IPS-NIHi11 (cell line): ENCODE measurements at regions not wholly inside any gene's neighbourhood (a gene's known extent, or its start where the extent isn't known, plus 50 kb on each side); places are given as distances from the start of the nearest gene placed in this dataset.

Source experiments
- DNase-seq: peaks from one replicate; pipeline ENCODE4 v3.0.0; 2012; ENCODE audit warnings: mixed read lengths, low spot score

DNA sequence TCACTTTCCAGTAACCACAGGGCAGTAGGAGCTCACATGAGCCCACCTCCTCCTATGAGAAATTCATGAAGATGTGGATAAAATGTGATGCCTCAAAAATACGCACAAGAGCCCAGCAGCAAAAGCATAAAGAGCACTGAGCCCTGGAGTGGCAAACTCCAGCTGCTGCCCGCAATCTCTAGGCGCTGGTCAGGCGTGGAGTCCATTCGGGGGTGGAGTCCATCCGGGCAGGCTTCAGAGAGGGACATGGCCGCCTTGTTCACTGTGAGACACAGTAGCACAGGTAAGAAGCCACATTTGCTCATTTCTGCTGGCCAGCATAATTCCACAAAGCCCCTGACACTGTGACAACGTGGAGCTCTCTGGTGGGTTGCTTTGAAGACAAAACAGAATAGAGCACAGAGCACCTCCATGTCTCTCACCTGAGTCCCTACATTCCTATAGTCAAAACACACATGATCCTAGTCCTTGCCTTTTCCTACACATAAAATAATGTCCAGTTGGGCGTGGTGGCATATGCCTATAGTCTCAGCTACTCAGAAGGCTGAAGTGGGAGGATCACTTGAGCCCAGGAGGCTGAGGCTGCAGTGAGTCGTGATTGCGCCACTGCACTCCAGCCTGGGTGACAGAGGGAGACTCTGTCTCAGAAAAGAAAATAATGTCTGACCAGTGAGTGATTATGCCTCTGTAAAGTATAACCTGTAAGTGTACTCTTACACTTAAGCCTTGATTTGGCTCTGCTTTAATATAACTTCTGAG lies 365.2 kb downstream of the GADD45G start:
- DNase-seq = no peak

DNA sequence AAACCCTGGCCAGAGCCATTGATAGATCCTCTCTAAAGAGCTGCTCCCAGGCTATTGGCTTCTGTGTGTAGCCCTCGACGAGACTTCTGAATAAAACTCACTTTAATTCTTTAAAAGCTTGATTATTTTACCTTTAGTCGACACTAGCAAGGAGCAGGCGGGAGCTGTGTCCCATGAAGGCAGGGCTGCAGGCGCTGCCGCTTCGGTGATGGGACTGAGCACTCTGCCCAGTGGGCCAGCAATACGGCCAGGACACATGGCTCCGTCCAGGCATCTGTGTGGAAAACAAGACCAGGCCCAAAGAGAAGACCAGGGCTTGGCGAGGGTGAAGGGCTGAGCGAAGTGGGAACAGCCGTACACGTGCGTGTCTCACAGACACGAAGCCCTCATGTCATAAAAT lies 365.9 kb downstream of the GADD45G start:
- DNase-seq = no peak

GRCh38 chr9:89972535-89972934 lies 367.7 kb downstream of the GADD45G start:
- no peak for DNase-seq

GRCh38 chr9:89974582-89974981 lies 369.8 kb downstream of the GADD45G start:
- DNase-seq = no peak

- DNase-seq = no peak
Measured at GRCh38 chr9:89975024-89975423, 370.2 kb downstream of the GADD45G start.

DNA sequence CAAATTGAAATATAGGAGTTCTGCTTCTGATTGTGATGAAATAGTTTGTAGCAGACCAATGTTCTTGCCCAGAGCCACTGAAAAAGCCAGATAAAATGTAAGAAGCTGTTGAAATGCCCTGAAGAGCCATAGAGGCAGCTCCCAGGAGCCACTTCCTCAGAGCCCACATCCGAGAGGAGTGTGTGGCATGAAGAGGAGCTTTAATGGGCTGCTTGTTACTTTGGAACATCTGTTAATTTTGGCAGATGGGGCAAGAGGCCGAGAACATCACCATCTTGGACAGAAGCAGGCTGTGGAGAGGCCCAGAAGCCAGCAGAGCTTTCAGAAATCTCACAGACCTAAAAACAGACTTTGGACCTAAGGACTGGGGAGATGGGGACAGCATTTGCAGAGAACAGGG lies 370.8 kb downstream of the GADD45G start:
- no peak for DNase-seq

- DNase-seq = peak; percentile 60
Measured at GRCh38 chr9:89978185-89978584, 373.4 kb downstream of the GADD45G start.

DNA sequence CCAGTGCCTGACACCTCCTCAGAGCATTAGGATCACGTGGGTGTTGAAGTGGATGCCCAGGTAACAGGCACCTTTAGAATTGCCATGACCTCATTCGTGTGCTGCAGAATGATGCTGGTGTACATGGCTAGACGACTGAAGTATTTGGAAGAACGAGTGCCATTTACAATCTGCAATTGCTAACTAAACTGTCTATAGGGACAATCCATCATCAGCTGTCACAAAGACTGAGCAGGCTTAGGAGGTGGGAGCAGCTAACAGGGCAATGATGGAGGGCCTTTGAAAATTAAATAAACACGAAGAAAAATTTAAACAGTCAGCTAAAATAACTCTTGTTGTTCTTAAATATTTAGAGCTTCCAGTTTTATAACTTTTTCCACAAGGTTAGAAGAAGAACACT lies 375.8 kb downstream of the GADD45G start:
- DNase-seq = no peak

DNA sequence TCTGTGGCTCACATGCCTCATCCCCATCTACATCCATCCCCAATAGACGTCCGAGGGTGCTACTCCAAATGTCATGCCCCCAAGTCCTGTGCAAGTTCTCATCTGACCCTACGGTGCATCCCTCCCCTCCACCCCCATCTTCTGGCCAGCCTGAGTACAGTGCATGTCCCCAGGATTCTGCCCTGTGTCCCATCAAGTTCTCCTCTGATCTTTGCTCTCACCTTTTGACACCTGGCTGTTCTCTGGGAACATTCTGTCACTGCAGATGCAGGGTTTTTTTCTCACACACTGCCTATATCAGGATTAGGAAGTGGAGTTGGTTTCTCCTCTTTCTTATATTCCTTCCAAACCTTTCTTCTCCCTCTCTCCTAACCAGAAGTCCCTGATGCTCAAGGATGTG lies 377.2 kb downstream of the GADD45G start:
- no peak for DNase-seq

DNA sequence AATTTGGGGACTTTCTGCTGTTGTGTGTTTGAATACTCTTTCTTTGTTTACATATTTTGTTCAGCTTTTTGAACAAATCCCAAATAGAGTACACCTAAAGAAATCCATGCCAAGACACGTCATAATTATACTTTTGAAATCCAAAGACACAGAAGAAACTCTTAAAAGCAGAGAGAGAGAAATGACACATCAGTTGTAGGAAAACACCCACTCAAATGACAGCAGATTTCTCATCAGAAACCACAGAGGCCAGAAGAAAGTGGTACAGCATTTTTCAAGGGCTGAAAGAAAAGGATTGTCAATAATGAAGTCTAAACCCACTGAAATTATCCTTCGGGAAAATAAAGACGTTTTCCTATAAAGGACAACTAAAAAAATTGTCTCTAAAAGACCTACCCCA lies 378.6 kb downstream of the GADD45G start:
- DNase-seq = no peak

DNA sequence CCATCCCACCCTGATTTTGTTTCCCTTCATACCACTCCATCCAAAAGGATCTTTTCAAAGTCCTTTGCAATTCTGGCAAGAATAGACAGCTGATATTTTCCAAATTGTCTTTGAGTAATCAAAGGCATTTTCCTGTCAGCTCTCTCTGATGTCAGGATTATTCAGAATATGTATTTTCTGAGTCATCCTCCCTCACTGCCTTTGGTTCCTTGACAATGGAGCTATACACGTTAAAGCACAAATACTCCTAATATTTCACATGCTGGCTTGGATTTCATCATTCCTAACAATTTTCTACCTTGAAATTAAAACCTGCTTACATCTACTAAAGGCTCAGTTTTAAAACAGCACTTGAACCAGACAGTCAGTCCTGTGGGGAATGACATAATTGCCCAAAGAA lies 379.4 kb downstream of the GADD45G start:
- DNase-seq = no peak

GRCh38 chr9:89985068-89985467 lies 380.3 kb downstream of the GADD45G start:
- no peak for DNase-seq

GRCh38 chr9:89986190-89986589 lies 381.4 kb downstream of the GADD45G start:
- DNase-seq = no peak

- no peak for DNase-seq
Measured at GRCh38 chr9:89988458-89988857, 383.6 kb downstream of the GADD45G start.

DNA sequence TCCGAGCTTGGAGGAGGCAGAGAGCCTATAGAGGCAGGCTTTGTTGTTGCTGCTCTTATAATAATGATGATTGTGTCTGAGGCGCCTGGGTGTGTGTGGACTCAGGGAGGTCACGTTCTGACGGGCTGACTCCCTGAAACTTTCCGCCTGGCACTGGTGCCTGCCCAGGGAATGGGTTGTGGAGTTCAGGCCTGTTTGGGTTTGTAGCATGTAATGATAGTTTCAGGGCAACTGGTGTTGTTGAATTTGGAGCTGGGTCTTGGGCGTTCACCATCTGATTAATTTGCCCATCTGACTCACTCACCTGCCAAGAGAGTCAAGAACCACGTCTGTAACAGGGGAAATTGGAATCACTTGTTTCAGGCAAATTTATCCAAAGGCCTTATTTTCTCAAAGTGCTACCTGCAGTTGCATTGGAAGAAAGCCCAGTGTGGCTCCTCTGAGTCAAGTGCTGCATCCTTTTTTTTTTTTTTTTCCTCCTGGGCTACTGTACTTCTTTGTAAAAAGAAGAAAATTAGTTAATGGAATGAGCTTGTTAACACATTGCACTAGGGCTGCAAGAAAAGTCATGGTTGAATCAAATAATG lies 386.5 kb downstream of the GADD45G start:
- DNase-seq = no peak

DNA sequence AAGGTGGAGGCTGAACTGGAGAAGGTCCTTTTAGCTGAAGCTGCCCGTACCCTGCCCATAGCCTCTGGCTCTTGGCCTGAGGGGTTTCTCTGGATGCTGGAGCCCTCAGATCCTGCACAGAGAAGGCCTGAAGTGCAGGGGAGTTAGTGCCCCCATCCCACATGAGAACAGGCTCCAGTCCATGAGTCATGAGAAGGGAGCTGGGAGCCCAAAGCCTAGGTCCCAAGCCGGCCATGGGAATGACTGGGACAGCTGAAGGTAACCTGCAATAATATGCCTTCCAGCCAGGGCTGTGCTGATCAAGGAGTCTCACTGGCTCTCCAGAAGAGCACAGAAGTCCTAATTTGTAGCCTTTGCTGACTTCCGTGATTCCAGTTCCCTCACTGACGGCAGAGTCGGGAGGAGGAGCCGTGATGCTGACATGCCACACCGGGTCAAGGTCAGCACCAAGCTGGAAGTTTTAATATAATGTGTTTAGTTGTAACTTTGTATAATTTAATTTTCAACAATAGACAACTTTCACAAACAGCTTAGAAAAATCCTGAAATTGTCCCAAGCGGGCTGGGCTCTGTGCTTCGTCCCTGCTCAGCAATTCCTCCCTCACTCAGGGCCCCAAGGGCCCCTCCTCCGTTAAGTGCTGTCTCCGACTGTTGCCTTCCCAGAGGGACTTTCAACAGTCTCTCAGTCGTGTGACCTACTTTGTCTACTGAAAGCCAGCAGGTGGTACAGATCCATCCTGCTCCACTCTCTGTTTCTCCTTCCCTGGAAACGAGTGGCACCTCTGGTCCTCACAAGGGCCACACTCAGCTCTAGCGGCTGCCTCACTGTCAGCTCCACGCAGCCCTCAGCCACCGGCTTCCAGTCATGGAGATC lies 387.8 kb downstream of the GADD45G start:
- DNase-seq = no peak

DNA sequence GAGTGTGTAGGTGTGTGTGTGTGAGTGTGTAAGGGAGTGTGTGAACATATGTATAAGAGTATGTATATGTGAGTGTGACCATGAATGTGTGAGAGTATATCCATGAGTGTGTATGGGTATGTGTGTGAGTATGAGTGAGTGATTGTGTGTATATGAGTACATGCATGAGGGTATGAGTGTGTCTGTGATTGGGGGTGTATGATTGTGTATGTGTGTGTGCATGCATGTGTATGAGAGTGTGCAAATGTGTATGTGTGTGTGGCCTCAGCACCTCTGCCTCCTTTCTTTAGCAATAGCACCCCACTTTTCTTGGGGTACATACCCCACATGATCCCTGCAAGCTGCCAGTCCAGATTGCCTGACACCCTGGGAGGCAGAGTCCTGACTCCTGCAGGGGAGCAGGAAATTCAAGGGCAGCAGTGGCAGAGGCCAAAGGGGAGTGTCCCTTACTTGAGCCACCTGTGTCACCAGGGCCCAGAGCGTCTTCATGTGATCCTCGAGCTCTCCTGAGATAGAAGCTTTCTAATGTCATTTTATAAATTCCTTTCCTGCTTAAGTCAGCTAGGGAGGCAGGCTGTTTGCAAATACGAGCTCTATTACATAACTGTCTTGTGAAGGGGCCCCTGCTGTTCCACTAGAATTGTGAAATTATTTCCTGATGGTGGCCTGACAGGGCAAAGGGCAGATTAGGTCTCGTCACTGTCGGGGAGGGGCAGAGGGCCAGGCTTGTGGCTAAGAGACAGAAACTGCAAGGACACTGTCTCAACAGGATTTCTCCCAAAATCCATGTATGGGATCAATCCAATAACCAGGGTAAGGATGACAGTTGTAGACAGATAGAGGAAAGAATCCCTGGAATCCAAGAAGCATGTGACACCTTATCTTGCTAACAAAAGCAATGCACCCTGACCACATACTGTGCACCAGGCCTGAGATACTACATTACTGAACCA lies 389.1 kb downstream of the GADD45G start:
- no peak for DNase-seq

DNA sequence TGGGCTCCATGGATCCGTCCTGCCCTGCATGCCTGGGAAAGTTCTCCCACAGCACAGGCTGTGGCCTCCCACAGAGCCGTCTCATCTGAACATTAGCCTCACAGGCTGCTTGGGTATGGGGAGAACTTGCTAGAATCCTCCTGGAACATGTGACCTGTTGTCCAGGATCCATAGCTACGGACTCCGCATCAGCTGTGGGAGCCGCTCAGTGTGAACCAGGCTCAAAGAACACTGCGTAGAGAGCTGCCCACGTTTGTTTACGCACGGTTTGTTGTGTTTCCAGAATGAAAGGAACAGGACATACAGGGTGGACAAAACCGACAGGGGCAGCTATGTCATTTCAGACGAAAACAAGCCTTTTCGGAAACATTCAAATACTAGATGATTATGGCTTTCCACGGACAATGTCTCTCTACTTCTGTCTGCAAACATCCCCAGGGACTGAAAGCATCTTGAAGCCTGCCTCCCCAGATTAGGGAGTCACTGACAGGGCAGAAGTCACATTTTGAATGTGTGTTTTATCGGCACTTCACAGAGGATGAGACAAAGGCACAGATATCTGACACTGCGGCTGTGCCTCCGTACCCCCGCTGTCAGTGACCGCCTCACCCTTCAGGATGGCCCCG lies 390.3 kb downstream of the GADD45G start:
- DNase-seq = no peak

DNA sequence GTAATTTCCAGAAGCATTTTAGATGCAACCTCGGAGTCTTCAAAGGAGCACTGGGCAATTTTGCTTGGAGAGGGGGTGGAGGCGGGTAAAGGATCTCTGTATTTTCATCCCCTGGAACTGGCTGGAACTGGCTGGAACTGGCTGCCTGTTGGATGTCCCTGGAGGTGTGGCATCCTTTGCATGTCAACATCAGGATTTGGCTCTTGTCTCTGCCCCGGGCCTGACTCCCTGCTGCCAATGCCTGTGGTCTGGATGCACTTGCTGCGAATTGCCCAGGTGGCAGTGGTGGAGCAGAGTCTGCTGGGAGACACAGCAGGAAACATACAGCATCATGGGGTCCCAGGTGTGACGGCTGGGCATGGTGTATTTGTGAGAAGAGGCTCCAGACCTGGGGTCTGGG lies 391.3 kb downstream of the GADD45G start:
- DNase-seq = no peak

DNA sequence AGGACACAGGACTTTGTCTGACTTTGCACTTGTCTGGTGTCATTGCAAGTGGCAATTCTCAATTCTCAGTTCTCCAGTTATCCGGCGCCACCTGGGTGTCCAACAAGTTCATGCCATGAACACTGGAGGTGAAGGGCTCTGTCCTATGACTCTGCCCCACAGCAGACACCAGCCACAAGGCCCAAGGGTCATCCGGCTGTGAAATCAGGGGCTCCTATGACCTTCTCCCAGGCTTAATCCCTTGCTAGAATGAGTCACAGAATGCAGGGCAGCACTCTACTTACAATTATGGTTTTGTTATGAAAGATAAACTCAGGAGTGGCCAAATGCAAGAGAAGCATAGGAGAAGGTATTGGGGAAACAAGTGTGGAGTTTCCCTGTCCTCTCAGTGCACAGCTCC lies 392.0 kb downstream of the GADD45G start:
- no peak for DNase-seq

- no peak for DNase-seq
Measured at GRCh38 chr9:89998633-89999032, 393.8 kb downstream of the GADD45G start.

GRCh38 chr9:89999176-89999533 lies 394.3 kb downstream of the GADD45G start:
- DNase-seq = peak; percentile 45
